Bronchial epithelial cell (primary cell): ENCODE measurements at regions not wholly inside any gene's neighbourhood (a gene's known extent, or its start where the extent isn't known, plus 50 kb on each side); places are given as distances from the start of the nearest gene placed in this dataset.

Source experiments
- DNase-seq: peaks from one replicate; pipeline ENCODE4 v3.0.0-alpha.2; 2010; ENCODE audit warnings: low read depth
- FAIRE-seq: peaks from 2 replicates; lab custom pipeline; 2011; peaks lifted over from hg19 to GRCh38; lab: Jason Lieb, UNC
- H3K27me3 ChIP-seq: 2 replicates; pipeline ENCODE4 v1.5.1; 2011; ENCODE audit warnings: low read length; ENCODE audit not compliant: control insufficient read depth, insufficient read depth
- H3K36me3 ChIP-seq: 2 replicates; pipeline ENCODE4 v1.5.1; 2011; ENCODE audit warnings: low read length; ENCODE audit not compliant: control insufficient read depth, insufficient read depth
- H3K4me3 ChIP-seq: 2 replicates; pipeline ENCODE4 v1.5.1; 2011; ENCODE audit warnings: mild to moderate bottlenecking, low read depth, low read length, control low read depth
- CTCF ChIP-seq: IDR thresholded peaks from 2 replicates; pipeline ENCODE4 v1.5.1; 2011; ENCODE audit warnings: mild to moderate bottlenecking, moderate library complexity, low read length, control low read depth, inconsistent platforms; ENCODE audit not compliant: insufficient read depth, severe bottlenecking

DNA sequence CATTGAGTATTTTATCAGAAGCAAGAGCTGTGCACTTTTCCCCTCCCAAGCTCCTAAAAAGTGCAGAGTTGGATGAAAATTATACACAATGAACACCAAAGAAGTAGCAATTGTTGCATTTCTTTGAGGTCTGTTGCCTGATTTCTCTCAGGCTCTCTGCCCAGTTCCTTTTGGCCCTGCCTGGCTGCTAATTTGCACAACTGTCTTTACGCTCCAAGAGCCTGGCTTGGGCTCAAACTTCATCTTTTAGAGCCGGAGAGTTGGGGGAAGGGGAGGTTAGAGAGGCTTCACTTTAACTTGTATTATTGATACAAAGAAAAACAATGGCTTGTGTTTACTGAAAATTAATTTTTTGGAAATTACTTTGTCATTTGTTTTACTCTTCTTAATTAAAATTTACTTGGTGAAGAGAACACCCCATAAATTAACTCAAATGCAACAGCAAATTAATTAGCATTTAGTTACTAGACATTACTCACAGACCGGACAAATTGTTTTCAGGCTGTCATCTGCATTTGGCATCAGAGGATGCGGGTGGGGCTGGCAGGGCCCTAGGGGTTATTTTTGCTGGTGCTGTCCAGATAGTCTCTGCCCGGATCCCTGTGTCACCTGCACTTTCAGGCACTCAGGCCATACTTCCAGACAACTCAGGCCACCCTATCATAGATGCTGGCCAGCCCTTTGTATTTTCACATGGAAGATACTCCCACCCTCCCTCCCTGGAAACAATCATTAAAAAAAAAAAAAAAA is 407.3 kb downstream of the NXPE2 start:
- Histone ChIP-seq H3K36me3 (no peaks in the 10 kb centered on the region), H3K4me3 (no peak overlapping the region), H3K27me3 (no peaks in the 10 kb centered on the region)
- no peak for TF ChIP-seq CTCF
- DNase-seq, result no peak
- no peak for FAIRE-seq

DNA sequence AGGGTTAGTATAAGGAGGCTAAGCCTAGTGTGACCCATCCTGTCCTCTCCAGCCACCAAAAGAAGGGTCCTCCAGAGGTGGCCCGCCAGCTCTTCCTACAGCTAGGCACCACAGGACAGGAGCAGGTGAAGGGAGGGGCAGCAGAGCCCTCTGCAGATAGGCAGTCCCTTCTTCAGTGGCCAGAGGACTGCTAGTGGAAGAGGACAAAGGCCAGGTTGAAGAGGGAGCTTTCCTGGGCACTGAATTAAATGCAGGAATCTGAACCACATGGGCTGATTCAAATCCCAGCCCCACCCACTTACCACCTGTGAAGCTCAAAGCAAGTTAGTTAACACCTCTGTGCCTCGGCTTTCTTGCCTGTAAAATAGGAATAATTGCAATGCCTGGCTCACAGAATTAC is 409.5 kb downstream of the NXPE2 start:
- H3K27me3 ChIP-seq, result no peaks in the 10 kb centered on the region
- no peak for DNase-seq
- H3K36me3 ChIP-seq, result no peaks in the 10 kb centered on the region
- H3K4me3 ChIP-seq, result no peak overlapping the region
- no peak for TF ChIP-seq CTCF
- FAIRE-seq, result no peak

GRCh38 chr11:115092516-115092915 is 411.7 kb downstream of the CADM1 start:
- Histone ChIP-seq H3K36me3 (no peaks in the 10 kb centered on the region), H3K27me3 (no peaks in the 10 kb centered on the region), H3K4me3 (no peak overlapping the region)
- FAIRE-seq (no peak), DNase-seq (peak; percentile 12)
- no peak for TF ChIP-seq CTCF

DNA sequence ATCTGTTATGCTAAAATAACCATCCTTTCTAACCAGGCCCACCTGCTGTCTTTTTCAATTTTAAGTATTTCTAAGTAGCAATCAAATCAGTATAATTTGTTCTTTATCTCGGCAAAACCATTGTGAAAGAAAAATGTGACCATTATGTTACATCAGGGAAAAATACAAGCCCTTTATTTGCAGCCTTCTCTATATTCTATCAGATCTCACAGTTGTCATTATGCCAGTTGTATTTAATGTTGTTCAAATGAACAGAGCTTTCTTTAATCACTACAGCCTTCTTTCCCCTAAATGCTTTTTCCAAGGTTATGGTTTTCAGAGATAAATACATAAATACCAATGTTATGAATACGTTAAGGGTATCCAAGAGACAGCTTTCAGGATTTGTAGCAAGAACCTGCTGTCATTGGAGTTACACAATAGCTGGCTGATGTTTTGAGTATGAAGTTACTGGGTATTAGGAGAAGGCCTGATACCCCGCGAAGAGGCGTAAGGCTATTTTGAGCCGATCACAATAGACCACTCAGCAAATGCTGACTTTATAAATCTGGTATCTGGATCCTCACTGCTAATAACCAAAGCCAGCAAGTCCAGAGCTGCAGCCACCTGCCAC is 406.3 kb downstream of the CADM1 start:
- Histone ChIP-seq H3K27me3 (no peaks in the 10 kb centered on the region), H3K36me3 (no peaks in the 10 kb centered on the region), H3K4me3 (no peak overlapping the region)
- TF ChIP-seq CTCF, result no peak
- no peak for DNase-seq
- no peak for FAIRE-seq

DNA sequence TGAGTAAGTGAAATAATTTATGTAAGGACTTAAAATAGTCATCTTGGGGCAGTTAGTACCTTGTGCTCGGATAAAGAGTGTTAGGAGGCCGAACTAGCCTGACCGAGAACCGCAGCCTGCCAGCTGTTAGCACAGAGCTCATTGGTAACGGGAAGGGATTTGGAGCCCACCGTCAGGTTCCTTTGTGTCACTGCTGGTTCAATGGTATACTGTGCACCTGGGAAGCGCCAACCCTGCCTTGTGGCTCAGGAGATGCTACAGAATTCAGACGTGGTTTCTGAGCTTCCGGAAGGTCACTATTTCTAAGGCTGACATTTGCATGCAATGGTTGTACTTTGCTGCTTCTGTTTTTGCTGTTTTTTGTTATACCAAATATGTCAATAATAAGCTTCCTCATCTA is 403.5 kb downstream of the CADM1 start:
- no peak for DNase-seq
- no peaks in the 10 kb centered on the region for H3K27me3 ChIP-seq
- no peak for TF ChIP-seq CTCF
- FAIRE-seq, result no peak
- no peak overlapping the region for H3K4me3 ChIP-seq
- no peaks in the 10 kb centered on the region for H3K36me3 ChIP-seq
